ENCODE measurements at regions not wholly inside any gene's neighbourhood (a gene's known extent, or its start where the extent isn't known, plus 50 kb on each side); places are given as distances from the start of the nearest gene placed in this dataset.

DNA sequence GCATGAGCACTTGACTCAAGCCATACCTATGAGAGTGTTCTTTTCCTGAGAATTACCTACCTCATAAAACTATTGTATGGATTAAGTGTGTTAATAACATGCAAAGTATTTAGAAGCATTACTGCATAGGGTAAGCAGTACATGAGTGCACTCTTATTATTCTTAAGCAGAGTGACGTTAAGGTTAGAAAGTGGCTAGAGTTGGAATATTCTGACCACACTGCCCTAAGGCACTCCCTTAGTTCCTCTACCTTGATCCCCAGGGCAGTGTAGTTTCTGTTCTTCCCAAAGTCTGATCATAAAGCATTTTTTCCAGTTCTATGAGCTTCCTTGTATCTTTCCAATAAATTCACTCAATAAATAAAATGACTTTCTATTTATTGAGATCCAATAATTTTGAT, 189.2 kb downstream of the PCSK1 start:
- no peaks in the 10 kb centered on the region for H3K36me3 ChIP-seq (ENCODE audit: control insufficient read depth in 2 of 2, insufficient read depth in 1 of 2, low read length in 2 of 2)
- no peaks in the 10 kb centered on the region for H3K9me3 ChIP-seq (ENCODE audit: control insufficient read depth, insufficient read depth, low read depth, low read length)
- ChIA-PET POLR2A (no interaction called here), CTCF (no interaction called here)
- TF ChIP-seq ZNF341 (tag by site-specific recombination; IDR thresholded peaks at IDR 0.05; ENCODE audit: low read depth), result no peak
- TF ChIP-seq ZIC2 (tag by site-specific recombination; IDR thresholded peaks at IDR 0.05), result no peak
- TF ChIP-seq ZNF555 (tag by site-specific recombination; conservative IDR thresholded peaks at IDR 0.05), result no peak
- no peaks in the 10 kb centered on the region; the same call in 1 of the 2 replicates for H3K4me1 ChIP-seq (ENCODE audit: control insufficient read depth, insufficient read depth, low read length)
- no peak overlapping the region for H3K4me3 ChIP-seq (ENCODE audit: low read depth, low read length)
- no peak overlapping the region for H3K27ac ChIP-seq (ENCODE audit: extremely low read depth, low read depth, low read length)

DNA sequence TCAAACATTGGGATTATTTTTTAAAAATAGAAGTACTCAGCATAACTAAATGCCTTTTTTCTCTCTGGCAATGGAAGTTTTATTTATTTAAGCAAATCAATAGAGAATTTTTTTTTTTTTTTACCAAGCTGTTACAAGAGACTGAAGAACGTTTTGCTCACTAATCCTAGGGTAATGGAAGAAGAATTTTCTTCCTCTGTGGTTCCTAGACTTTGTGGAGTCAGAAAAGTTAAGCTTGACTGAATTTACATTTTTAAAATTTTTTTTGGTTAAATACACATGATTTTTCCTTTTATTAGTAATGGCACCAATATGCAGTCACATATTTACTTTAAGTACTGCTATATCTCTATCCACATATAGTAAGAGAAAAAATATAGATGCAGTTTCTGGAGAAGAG, 189.8 kb downstream of the PCSK1 start:
- TF ChIP-seq, protein P1, sequence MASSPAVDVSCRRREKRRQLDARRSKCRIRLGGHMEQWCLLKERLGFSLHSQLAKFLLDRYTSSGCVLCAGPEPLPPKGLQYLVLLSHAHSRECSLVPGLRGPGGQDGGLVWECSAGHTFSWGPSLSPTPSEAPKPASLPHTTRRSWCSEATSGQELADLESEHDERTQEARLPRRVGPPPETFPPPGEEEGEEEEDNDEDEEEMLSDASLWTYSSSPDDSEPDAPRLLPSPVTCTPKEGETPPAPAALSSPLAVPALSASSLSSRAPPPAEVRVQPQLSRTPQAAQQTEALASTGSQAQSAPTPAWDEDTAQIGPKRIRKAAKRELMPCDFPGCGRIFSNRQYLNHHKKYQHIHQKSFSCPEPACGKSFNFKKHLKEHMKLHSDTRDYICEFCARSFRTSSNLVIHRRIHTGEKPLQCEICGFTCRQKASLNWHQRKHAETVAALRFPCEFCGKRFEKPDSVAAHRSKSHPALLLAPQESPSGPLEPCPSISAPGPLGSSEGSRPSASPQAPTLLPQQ (tag by site-specific recombination; IDR thresholded peaks at IDR 0.05), result no peak
- TF ChIP-seq, protein P2, sequence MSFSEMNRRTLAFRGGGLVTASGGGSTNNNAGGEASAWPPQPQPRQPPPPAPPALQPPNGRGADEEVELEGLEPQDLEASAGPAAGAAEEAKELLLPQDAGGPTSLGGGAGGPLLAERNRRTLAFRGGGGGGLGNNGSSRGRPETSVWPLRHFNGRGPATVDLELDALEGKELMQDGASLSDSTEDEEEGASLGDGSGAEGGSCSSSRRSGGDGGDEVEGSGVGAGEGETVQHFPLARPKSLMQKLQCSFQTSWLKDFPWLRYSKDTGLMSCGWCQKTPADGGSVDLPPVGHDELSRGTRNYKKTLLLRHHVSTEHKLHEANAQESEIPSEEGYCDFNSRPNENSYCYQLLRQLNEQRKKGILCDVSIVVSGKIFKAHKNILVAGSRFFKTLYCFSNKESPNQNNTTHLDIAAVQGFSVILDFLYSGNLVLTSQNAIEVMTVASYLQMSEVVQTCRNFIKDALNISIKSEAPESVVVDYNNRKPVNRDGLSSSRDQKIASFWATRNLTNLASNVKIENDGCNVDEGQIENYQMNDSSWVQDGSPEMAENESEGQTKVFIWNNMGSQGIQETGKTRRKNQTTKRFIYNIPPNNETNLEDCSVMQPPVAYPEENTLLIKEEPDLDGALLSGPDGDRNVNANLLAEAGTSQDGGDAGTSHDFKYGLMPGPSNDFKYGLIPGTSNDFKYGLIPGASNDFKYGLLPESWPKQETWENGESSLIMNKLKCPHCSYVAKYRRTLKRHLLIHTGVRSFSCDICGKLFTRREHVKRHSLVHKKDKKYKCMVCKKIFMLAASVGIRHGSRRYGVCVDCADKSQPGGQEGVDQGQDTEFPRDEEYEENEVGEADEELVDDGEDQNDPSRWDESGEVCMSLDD (tag by site-specific recombination; IDR thresholded peaks at IDR 0.05), result no peak
- TF ChIP-seq HOXA7 (CRISPR knock-in tag; IDR thresholded peaks at IDR 0.05; ENCODE audit: borderline replicate concordance) (no peak), ZNF335 (tag by site-specific recombination; conservative IDR thresholded peaks at IDR 0.05) (no peak), GLIS2 (tag by site-specific recombination; IDR thresholded peaks at IDR 0.05) (no peak), ZNF24 (tag by site-specific recombination; IDR thresholded peaks at IDR 0.05) (no peak), ZNF707 (tag by site-specific recombination; IDR thresholded peaks at IDR 0.05) (no peak), ZIC2 (tag by site-specific recombination; IDR thresholded peaks at IDR 0.05) (no peak), ZNF501 (tag by site-specific recombination; IDR thresholded peaks at IDR 0.05) (no peak), SP3 (tag by site-specific recombination; IDR thresholded peaks at IDR 0.05) (no peak), FEZF1 (tag by site-specific recombination; IDR thresholded peaks at IDR 0.05) (no peak), GLI2 (tag by site-specific recombination; IDR thresholded peaks at IDR 0.05; ENCODE audit: borderline replicate concordance, low read depth) (no peak), ZNF426 (tag by site-specific recombination; IDR thresholded peaks at IDR 0.05) (no peak), ZNF623 (tag by site-specific recombination; IDR thresholded peaks at IDR 0.05) (no peak), MEIS1 (CRISPR knock-in tag; IDR thresholded peaks at IDR 0.05; ENCODE audit: borderline replicate concordance) (no peak)
- TF ChIP-seq, protein P3, sequence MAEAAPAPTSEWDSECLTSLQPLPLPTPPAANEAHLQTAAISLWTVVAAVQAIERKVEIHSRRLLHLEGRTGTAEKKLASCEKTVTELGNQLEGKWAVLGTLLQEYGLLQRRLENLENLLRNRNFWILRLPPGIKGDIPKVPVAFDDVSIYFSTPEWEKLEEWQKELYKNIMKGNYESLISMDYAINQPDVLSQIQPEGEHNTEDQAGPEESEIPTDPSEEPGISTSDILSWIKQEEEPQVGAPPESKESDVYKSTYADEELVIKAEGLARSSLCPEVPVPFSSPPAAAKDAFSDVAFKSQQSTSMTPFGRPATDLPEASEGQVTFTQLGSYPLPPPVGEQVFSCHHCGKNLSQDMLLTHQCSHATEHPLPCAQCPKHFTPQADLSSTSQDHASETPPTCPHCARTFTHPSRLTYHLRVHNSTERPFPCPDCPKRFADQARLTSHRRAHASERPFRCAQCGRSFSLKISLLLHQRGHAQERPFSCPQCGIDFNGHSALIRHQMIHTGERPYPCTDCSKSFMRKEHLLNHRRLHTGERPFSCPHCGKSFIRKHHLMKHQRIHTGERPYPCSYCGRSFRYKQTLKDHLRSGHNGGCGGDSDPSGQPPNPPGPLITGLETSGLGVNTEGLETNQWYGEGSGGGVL (tag by site-specific recombination; IDR thresholded peaks at IDR 0.05), result no peak
- TF ChIP-seq, protein P4, sequence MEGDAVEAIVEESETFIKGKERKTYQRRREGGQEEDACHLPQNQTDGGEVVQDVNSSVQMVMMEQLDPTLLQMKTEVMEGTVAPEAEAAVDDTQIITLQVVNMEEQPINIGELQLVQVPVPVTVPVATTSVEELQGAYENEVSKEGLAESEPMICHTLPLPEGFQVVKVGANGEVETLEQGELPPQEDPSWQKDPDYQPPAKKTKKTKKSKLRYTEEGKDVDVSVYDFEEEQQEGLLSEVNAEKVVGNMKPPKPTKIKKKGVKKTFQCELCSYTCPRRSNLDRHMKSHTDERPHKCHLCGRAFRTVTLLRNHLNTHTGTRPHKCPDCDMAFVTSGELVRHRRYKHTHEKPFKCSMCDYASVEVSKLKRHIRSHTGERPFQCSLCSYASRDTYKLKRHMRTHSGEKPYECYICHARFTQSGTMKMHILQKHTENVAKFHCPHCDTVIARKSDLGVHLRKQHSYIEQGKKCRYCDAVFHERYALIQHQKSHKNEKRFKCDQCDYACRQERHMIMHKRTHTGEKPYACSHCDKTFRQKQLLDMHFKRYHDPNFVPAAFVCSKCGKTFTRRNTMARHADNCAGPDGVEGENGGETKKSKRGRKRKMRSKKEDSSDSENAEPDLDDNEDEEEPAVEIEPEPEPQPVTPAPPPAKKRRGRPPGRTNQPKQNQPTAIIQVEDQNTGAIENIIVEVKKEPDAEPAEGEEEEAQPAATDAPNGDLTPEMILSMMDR (tag by site-specific recombination; IDR thresholded peaks at IDR 0.05), result no peak
- Histone ChIP-seq H3K27ac (ENCODE audit: extremely low read depth, low read depth, low read length) (no peak overlapping the region), H3K9me3 (ENCODE audit: control insufficient read depth, insufficient read depth, low read depth, low read length) (no peaks in the 10 kb centered on the region), H3K4me3 (ENCODE audit: low read depth, low read length) (no peak overlapping the region), H3K4me1 (ENCODE audit: control insufficient read depth, insufficient read depth, low read length) (no peaks in the 10 kb centered on the region; the same call in 1 of the 2 replicates), H3K36me3 (ENCODE audit: control insufficient read depth in 2 of 2, insufficient read depth in 1 of 2, low read length in 2 of 2) (no peaks in the 10 kb centered on the region)
- ChIA-PET CTCF (no interaction called here), POLR2A (no interaction called here)
